ENCODE measurements at regions not wholly inside any gene's neighbourhood (a gene's known extent, or its start where the extent isn't known, plus 50 kb on each side); places are given as distances from the start of the nearest gene placed in this dataset.

GRCh38 chr5:17879276-17879675 lies 245.0 kb downstream of the TAF11L14 start:
- Histone ChIP-seq H3K4me3 (ENCODE audit: low read length) (no peak overlapping the region), H3K4me1 (ENCODE audit: insufficient read depth, low read length) (no peaks in the 10 kb centered on the region), H3K27me3 (ENCODE audit: insufficient read depth, low read length) (no peaks in the 10 kb centered on the region), H3K9me3 (ENCODE audit: low read depth, low read length) (no peaks in the 10 kb centered on the region)

- no peaks in the 10 kb centered on the region for H3K27me3 ChIP-seq (ENCODE audit: insufficient read depth, low read length)
- H3K9me3 ChIP-seq (ENCODE audit: low read depth, low read length): no peaks in the 10 kb centered on the region
- H3K4me1 ChIP-seq (ENCODE audit: insufficient read depth, low read length): no peaks in the 10 kb centered on the region
- no peak overlapping the region for H3K4me3 ChIP-seq (ENCODE audit: low read length)
Observed at GRCh38 chr5:17880869-17881268, 246.6 kb downstream of the TAF11L14 start.

- no peaks in the 10 kb centered on the region for H3K27me3 ChIP-seq (ENCODE audit: insufficient read depth, low read length)
- no peaks in the 10 kb centered on the region for H3K9me3 ChIP-seq (ENCODE audit: low read depth, low read length)
- H3K4me3 ChIP-seq (ENCODE audit: low read length): no peak overlapping the region
- H3K4me1 ChIP-seq (ENCODE audit: insufficient read depth, low read length): no peaks in the 10 kb centered on the region
Observed at GRCh38 chr5:17882760-17883488, 248.7 kb downstream of the TAF11L14 start.

GRCh38 chr5:17888155-17888554 lies 253.9 kb downstream of the TAF11L14 start:
- Histone ChIP-seq H3K27me3 (ENCODE audit: insufficient read depth, low read length) (no peaks in the 10 kb centered on the region), H3K9me3 (ENCODE audit: low read depth, low read length) (no peaks in the 10 kb centered on the region), H3K4me3 (ENCODE audit: low read length) (no peak overlapping the region), H3K4me1 (ENCODE audit: insufficient read depth, low read length) (no peaks in the 10 kb centered on the region)

- no peaks in the 10 kb centered on the region for H3K27me3 ChIP-seq (ENCODE audit: insufficient read depth, low read length)
- no peaks in the 10 kb centered on the region for H3K4me1 ChIP-seq (ENCODE audit: insufficient read depth, low read length)
- no peaks in the 10 kb centered on the region for H3K9me3 ChIP-seq (ENCODE audit: low read depth, low read length)
- H3K4me3 ChIP-seq (ENCODE audit: low read length): no peak overlapping the region
Observed at GRCh38 chr5:17890501-17890900, 256.2 kb downstream of the TAF11L14 start.

GRCh38 chr5:17891881-17892280 lies 257.6 kb downstream of the TAF11L14 start:
- H3K4me3 ChIP-seq (ENCODE audit: low read length): no peak overlapping the region
- no peaks in the 10 kb centered on the region for H3K27me3 ChIP-seq (ENCODE audit: insufficient read depth, low read length)
- H3K4me1 ChIP-seq (ENCODE audit: insufficient read depth, low read length): peaks cover 8% of the 10 kb centered on the region
- H3K9me3 ChIP-seq (ENCODE audit: low read depth, low read length): no peaks in the 10 kb centered on the region

GRCh38 chr5:17893026-17893635 lies 258.9 kb downstream of the TAF11L14 start:
- H3K27me3 ChIP-seq (ENCODE audit: insufficient read depth, low read length): no peaks in the 10 kb centered on the region
- no peaks in the 10 kb centered on the region for H3K9me3 ChIP-seq (ENCODE audit: low read depth, low read length)
- no peak overlapping the region for H3K4me3 ChIP-seq (ENCODE audit: low read length)
- H3K4me1 ChIP-seq (ENCODE audit: insufficient read depth, low read length): peaks cover 10% of the 10 kb centered on the region

GRCh38 chr5:17895288-17896033 lies 261.2 kb downstream of the TAF11L14 start:
- no peaks in the 10 kb centered on the region for H3K27me3 ChIP-seq (ENCODE audit: insufficient read depth, low read length)
- no peaks in the 10 kb centered on the region for H3K9me3 ChIP-seq (ENCODE audit: low read depth, low read length)
- peaks cover 10% of the 10 kb centered on the region for H3K4me1 ChIP-seq (ENCODE audit: insufficient read depth, low read length)
- H3K4me3 ChIP-seq (ENCODE audit: low read length): no peak overlapping the region

GRCh38 chr5:17896605-17897004 lies 262.3 kb downstream of the TAF11L14 start:
- peaks cover 10% of the 10 kb centered on the region for H3K4me1 ChIP-seq (ENCODE audit: insufficient read depth, low read length)
- H3K4me3 ChIP-seq (ENCODE audit: low read length): no peak overlapping the region
- H3K9me3 ChIP-seq (ENCODE audit: low read depth, low read length): no peaks in the 10 kb centered on the region
- no peaks in the 10 kb centered on the region for H3K27me3 ChIP-seq (ENCODE audit: insufficient read depth, low read length)

- Histone ChIP-seq H3K9me3 (ENCODE audit: low read depth, low read length) (no peaks in the 10 kb centered on the region), H3K4me3 (ENCODE audit: low read length) (no peak overlapping the region), H3K4me1 (ENCODE audit: insufficient read depth, low read length) (peaks cover 10% of the 10 kb centered on the region), H3K27me3 (ENCODE audit: insufficient read depth, low read length) (no peaks in the 10 kb centered on the region)
Observed at GRCh38 chr5:17897776-17898175, 263.5 kb downstream of the TAF11L14 start.

- no peaks in the 10 kb centered on the region for H3K9me3 ChIP-seq (ENCODE audit: low read depth, low read length)
- H3K27me3 ChIP-seq (ENCODE audit: insufficient read depth, low read length): no peaks in the 10 kb centered on the region
- H3K4me1 ChIP-seq (ENCODE audit: insufficient read depth, low read length): peaks cover 10% of the 10 kb centered on the region
- H3K4me3 ChIP-seq (ENCODE audit: low read length): no peak overlapping the region
Observed at GRCh38 chr5:17898766-17899165, 264.5 kb downstream of the TAF11L14 start.

GRCh38 chr5:17907094-17907493 lies 272.8 kb downstream of the TAF11L14 start:
- Histone ChIP-seq H3K27me3 (ENCODE audit: insufficient read depth, low read length) (no peaks in the 10 kb centered on the region), H3K4me1 (ENCODE audit: insufficient read depth, low read length) (no peaks in the 10 kb centered on the region), H3K4me3 (ENCODE audit: low read length) (no peak overlapping the region), H3K9me3 (ENCODE audit: low read depth, low read length) (no peaks in the 10 kb centered on the region)

- H3K9me3 ChIP-seq (ENCODE audit: low read depth, low read length): no peaks in the 10 kb centered on the region
- no peak overlapping the region for H3K4me3 ChIP-seq (ENCODE audit: low read length)
- no peaks in the 10 kb centered on the region for H3K4me1 ChIP-seq (ENCODE audit: insufficient read depth, low read length)
- H3K27me3 ChIP-seq (ENCODE audit: insufficient read depth, low read length): no peaks in the 10 kb centered on the region
Observed at GRCh38 chr5:17910318-17910717, 276.1 kb downstream of the TAF11L14 start.

- Histone ChIP-seq H3K9me3 (ENCODE audit: low read depth, low read length) (no peaks in the 10 kb centered on the region), H3K27me3 (ENCODE audit: insufficient read depth, low read length) (no peaks in the 10 kb centered on the region), H3K4me3 (ENCODE audit: low read length) (no peak overlapping the region), H3K4me1 (ENCODE audit: insufficient read depth, low read length) (no peaks in the 10 kb centered on the region)
Observed at GRCh38 chr5:17912794-17913193, 278.5 kb downstream of the TAF11L14 start.

GRCh38 chr5:17916446-17916845 lies 282.2 kb downstream of the TAF11L14 start:
- no peaks in the 10 kb centered on the region for H3K4me1 ChIP-seq (ENCODE audit: insufficient read depth, low read length)
- no peaks in the 10 kb centered on the region for H3K27me3 ChIP-seq (ENCODE audit: insufficient read depth, low read length)
- no peak overlapping the region for H3K4me3 ChIP-seq (ENCODE audit: low read length)
- no peaks in the 10 kb centered on the region for H3K9me3 ChIP-seq (ENCODE audit: low read depth, low read length)
